GM21515 (cell line): ENCODE measurements at regions not wholly inside any gene's neighbourhood (a gene's known extent, or its start where the extent isn't known, plus 50 kb on each side); places are given as distances from the start of the nearest gene placed in this dataset.

ENCODE experiments used
- ATAC-seq: cut with Tn5 transposase; IDR thresholded peaks from one replicate; pipeline ENCODE4 v1.9.1; 2021; ENCODE audit not compliant: unreplicated experiment

DNA sequence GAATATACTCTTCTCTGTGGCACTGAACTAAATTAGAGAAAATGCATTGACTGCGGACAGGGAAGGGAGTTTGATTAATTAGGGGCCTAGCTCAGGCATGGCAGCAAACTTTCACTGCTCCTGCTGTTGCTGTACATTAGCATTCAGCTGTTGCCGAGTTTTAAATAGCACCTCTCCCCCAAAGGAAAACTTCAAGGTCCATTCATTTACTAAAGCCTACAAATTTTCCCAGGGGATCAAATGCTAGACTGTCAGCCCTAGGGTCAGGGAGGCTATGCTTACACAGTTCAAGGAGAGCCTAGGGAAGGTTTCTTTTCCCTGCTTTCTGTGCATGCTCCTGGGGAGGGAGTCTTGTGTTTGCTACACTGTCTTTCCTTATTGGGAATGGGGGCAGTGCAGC, 60.0 kb upstream of the GZMB start:
- no peak for ATAC-seq

DNA sequence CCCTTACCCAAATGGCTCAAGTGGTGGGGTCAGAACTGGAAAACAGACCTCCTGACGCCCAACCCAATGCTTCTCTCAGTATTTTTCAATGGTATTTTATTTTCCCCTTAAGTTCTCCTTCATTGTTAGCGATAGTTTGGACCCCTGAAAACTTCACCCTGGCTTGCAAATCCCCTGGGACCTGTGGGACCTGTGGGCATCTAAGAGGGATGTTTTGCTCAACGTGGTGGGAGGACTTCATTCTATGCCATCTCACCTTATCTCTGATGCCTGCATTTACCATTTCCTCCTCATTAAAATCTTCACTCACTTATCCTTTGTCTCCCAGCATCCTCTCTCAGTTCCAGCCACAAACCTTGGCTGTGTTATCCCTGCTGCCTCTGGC, 59.4 kb upstream of the GZMB start:
- no peak for ATAC-seq

DNA sequence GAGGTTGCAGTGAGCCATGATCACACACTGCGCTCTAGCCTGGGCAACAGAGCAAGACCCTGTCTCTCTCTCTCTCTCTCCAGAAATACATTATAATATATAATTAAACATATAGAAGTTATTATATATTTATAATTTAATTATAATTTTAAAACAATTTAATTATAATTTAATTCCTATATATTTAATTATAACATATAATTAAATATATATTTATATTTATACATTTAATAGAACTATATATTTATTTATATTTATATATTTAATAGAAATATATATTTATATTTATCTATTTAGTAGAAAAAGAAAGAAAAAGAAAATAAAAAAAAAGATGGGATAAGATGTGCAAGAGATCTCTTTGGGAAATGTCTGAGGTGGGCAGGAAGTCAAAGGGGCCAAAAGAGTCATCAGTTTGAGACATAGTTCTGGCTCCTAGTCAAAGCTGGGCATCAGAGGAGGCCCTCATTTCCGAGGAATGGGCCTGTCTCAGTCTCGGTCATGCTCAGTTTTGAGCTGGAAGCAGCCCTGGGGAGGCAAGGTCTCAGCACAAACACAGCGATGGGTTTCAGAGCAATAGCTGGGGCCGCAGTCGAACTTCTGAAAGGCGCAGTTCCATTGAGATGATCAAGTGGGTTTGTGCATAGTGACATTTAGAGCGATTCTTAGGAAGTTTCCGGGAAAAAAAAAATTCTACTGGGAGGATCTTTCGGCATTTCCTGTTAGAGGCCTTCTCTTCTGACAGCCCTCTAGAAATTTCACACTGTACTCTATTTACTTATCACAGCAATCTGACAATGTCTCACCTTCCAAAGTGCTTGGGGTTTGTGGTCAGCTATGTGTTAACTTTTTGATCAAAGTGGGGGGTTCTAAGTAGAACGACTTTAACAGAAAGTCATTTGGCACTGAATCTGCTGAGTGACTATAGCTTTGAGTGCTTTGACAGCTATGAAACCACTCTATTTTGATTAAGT, 58.7 kb upstream of the GZMB start:
- no peak for ATAC-seq

DNA sequence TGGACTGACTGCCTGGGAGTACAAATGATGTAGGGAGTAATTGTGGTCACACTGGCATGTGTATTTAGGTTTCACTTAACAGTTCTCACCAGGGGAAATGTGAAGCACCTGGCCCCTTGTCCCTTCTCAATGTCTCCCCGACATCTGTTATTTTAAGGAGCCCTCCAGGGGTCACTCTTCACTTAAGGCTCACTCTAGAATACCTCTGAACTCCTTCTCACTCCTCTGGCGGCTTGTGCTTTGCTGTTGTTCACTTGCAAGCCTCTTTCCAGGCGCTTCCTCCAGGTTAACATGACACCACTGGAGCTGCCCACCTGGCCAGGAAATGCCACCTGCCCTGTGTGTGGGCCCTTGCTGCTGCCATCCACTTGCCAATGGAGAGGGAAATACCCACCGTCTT, 56.5 kb upstream of the GZMB start:
- peak; percentile 43 for ATAC-seq

DNA sequence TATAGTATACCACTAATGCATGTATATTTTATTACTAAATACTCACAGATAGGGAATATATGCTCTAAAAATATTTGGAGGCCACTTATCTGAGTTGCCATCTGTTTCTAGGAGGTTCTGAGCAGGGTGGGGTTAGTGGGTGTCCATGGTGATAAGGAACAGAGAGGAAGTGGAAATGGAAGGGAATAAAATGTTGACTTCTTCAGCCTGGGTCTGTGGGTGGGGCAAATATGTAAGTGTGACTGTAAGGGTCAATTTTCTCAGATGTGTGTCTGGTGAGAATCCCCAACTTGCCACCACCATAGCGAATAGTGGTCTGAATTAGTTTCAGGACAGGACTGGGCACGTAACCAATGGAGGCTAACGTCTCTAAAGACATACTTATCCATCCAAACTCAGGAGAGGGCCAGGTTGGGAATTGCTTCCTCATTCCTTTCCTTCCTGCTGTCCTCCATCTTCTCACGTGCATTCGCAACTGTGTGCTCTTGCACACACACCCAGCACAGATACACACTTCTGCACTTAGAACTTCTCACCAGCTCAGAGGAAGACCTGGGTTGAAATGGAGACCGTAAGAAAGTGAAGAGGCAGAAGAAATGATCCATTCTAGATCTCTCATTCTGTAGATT, 54.2 kb upstream of the GZMB start:
- no peak for ATAC-seq
